ENCODE measurements at regions not wholly inside any gene's neighbourhood (a gene's known extent, or its start where the extent isn't known, plus 50 kb on each side); places are given as distances from the start of the nearest gene placed in this dataset.

GRCh38 chr5:6003040-6003825 lies 375.1 kb downstream of the MED10 start:
- intact Hi-C loops (cut with DNase I; ENCODE audit: low total_unique reads): no loop called here
- 51 to 52% methylated on average over 10 to 11 of the region's 11 CpGs for WGBS, 2 donors
- no peak overlapping the region for H3K4me3 ChIP-seq (ENCODE audit: low read depth, poor library complexity, severe bottlenecking)
- TF ChIP-seq, protein P1, sequence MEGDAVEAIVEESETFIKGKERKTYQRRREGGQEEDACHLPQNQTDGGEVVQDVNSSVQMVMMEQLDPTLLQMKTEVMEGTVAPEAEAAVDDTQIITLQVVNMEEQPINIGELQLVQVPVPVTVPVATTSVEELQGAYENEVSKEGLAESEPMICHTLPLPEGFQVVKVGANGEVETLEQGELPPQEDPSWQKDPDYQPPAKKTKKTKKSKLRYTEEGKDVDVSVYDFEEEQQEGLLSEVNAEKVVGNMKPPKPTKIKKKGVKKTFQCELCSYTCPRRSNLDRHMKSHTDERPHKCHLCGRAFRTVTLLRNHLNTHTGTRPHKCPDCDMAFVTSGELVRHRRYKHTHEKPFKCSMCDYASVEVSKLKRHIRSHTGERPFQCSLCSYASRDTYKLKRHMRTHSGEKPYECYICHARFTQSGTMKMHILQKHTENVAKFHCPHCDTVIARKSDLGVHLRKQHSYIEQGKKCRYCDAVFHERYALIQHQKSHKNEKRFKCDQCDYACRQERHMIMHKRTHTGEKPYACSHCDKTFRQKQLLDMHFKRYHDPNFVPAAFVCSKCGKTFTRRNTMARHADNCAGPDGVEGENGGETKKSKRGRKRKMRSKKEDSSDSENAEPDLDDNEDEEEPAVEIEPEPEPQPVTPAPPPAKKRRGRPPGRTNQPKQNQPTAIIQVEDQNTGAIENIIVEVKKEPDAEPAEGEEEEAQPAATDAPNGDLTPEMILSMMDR (IDR thresholded peaks at IDR 0.05): no peak
- TF ChIP-seq POLR2A (IDR thresholded peaks at IDR 0.05): no peak
- DNase-seq (ENCODE audit: low spot score in 2 of 2): no peak

DNA sequence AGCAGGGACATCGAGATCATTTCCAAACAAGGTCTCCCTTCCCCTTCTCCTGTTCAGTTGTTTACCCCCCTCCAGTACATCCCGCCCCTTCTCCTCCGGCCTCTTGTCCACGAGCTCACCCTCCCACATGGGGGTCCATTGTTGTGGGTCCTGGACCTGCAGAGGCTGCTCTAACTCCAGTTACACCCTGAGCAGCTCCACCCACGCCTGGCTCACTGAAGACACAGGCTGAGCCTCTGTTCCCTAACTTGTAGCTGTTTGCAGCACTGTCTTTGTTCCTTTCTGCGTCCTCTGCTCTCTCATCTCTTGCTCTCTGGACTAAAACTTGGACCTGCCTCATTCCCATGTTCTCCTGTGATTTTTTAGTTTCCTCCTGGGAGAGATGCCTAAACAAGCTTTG lies 377.5 kb downstream of the MED10 start:
- no peak overlapping the region for H3K4me3 ChIP-seq (ENCODE audit: low read depth, poor library complexity, severe bottlenecking)
- WGBS, 2 donors: 63 to 64% methylated on average over 6 of the region's 6 CpGs
- no peak for DNase-seq (ENCODE audit: low spot score in 2 of 2)
- intact Hi-C loops (cut with DNase I; ENCODE audit: low total_unique reads): no loop called here
- TF ChIP-seq POLR2A (IDR thresholded peaks at IDR 0.05): no peak
- TF ChIP-seq, protein P1 (IDR thresholded peaks at IDR 0.05): no peak

DNA sequence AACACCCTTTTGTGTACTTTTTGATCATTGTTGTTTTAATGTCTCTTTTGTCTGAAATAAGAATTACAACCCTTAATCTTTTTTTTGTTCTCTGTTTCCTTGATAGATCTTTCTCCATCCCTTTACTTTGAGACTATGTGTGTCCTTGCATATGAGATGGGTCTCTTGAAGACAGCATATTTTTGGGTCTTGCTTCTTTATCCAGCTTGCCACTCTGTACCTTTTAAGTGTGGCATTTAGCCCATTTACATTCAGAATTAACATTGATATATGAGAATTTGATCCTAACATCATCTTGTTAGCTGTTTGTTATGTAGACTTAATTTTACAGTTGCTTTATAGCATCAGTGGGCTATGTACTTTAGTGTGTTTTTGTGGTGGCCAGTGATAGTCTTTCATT lies 382.5 kb downstream of the MED10 start:
- TF ChIP-seq, protein P1 (IDR thresholded peaks at IDR 0.05): no peak
- no peak for TF ChIP-seq POLR2A (IDR thresholded peaks at IDR 0.05)
- H3K4me3 ChIP-seq (ENCODE audit: low read depth, poor library complexity, severe bottlenecking): no peak overlapping the region
- intact Hi-C loops (cut with DNase I; ENCODE audit: low total_unique reads): no loop called here
- DNase-seq (ENCODE audit: low spot score in 2 of 2): no peak

GRCh38 chr5:5986492-5987178 lies 391.7 kb downstream of the MED10 start:
- TF ChIP-seq, protein P1 (IDR thresholded peaks at IDR 0.05): no peak
- no peak for TF ChIP-seq POLR2A (IDR thresholded peaks at IDR 0.05)
- intact Hi-C loops (cut with DNase I; ENCODE audit: low total_unique reads): no loop called here
- 77 to 78% methylated on average over 5 of the region's 5 CpGs for WGBS, 2 donors
- H3K4me3 ChIP-seq (ENCODE audit: low read depth, poor library complexity, severe bottlenecking): no peak overlapping the region
- DNase-seq (ENCODE audit: low spot score in 2 of 2): no peak

DNA sequence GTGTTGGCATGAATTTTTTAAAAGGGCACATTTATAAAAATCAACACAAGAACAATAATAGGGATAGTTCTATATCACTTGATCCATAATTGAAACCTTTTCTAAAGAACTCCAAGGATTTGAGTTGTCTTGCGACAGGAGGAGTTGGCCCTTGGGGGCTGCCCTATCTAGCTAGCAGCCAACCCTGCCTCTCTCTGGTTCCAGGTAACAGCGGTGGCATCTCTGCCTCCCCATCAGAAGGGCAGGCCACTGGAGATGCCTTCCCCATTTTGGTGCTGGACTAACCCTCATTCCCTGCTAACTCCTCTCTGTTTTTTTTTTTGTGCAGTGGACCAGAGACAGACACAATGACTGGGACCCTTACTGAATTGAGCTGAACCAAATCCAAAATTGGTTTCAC lies 393.0 kb downstream of the MED10 start:
- TF ChIP-seq POLR2A (IDR thresholded peaks at IDR 0.05): no peak
- TF ChIP-seq, protein P1 (IDR thresholded peaks at IDR 0.05): no peak
- 95 to 98% methylated on average over 2 of the region's 2 CpGs for WGBS, 2 donors
- H3K4me3 ChIP-seq (ENCODE audit: low read depth, poor library complexity, severe bottlenecking): no peak overlapping the region
- intact Hi-C loops (cut with DNase I; ENCODE audit: low total_unique reads): no loop called here
- no peak for DNase-seq (ENCODE audit: low spot score in 2 of 2)
